ENCODE measurements at regions not wholly inside any gene's neighbourhood (a gene's known extent, or its start where the extent isn't known, plus 50 kb on each side); places are given as distances from the start of the nearest gene placed in this dataset.

DNA sequence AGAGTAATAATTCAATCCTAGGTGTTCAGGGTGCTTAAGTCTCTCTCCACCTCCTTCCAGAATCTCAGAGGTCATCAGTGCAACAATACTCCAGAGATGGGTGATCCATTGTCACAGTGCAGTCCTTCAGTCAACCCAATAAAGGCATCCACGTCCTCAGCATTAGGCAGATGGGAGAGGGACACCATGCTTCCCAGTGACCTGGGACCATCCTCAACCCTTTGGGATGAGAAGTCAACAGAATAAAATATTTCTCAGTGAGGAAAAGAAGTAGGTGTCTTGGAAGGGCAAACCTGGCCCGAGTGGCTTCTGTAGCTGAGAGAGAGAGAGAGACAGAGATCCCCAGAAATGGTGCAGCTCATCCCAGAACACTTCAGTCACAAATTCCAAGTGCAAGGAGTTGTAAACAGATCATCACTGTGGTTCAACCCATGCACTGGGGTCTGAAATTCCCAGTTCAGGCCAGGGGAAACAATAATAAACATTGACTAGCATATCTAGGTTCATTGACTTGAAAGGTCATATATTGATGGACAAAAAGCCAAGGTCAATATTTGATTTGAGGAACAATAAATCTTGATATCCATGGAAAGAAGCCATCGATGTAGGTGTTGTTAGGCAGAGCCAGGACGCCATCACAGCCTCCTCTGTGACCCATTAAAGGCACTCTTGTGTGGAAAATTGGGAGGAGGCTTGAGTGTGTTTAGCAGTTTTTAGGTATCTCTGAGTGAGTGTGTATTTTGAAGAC is 256.0 kb upstream of the ZMIZ1 start:
- POLR2A ChIA-PET (ENCODE audit: low non-redundant PET): no interaction called here
- TF ChIP-seq CTCF (conservative IDR thresholded peaks at IDR 0.05; ENCODE audit: low read depth, low read length): no peak
- TF ChIP-seq EZH2 (IDR thresholded peaks at IDR 0.05; ENCODE audit: borderline replicate concordance, low read depth, low read length, poor library complexity, severe bottlenecking): no peak
- BruUV-seq (replicated peaks): no TSS peak

DNA sequence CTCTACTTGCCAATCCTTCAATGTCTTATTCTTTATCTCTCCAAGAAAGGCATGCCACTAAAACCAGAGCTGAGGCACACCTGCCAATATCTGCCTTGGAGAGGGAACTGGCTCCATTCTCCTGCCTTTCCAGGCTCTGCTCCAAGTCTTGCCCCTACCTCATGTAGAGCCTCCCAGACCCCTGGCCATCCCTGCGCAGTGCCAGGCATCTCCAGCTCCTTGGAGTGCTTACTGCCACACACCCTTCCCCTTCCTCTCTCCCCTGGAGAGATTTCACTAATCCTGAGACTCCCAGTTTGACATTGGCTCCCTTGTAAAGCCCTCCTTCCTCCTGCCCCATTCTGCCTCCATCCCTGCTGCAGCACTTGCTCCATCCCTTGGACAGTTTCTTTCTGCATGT is 255.2 kb upstream of the ZMIZ1 start:
- TF ChIP-seq CTCF (conservative IDR thresholded peaks at IDR 0.05; ENCODE audit: low read depth, low read length) (no peak), EZH2 (IDR thresholded peaks at IDR 0.05; ENCODE audit: borderline replicate concordance, low read depth, low read length, poor library complexity, severe bottlenecking) (no peak)
- no peak overlapping the region for H3K27ac ChIP-seq (ENCODE audit: low read depth, low read length, poor library complexity, severe bottlenecking)
- ChIA-PET CTCF (no interaction called here), POLR2A (ENCODE audit: low non-redundant PET) (no interaction called here)
- BruUV-seq (replicated peaks): no TSS peak
- DNase-seq (ENCODE audit: low spot score): no peak
- H3K36me3 ChIP-seq (ENCODE audit: insufficient read depth, low read length, poor library complexity, severe bottlenecking): no peaks in the 10 kb centered on the region
- no peaks in the 10 kb centered on the region for H3K4me1 ChIP-seq (ENCODE audit: insufficient read depth, low read length, poor library complexity, severe bottlenecking)
- H3K4me3 ChIP-seq (ENCODE audit: low read depth, low read length, poor library complexity, severe bottlenecking): no peak overlapping the region
- H3K9me3 ChIP-seq (ENCODE audit: low read depth, low read length, poor library complexity, severe bottlenecking): no peaks in the 10 kb centered on the region
- no peaks in the 10 kb centered on the region for H3K27me3 ChIP-seq (replicated peaks; ENCODE audit: insufficient read depth, low read depth, low read length, poor library complexity)
- intact Hi-C loops (cut with micrococcal nuclease; ENCODE audit: unreplicated experiment): no loop called here

More for the DNA sequence above, 256.0 kb upstream of the ZMIZ1 start:
- H3K27me3 ChIP-seq (replicated peaks; ENCODE audit: insufficient read depth, low read depth, low read length, poor library complexity): no peaks in the 10 kb centered on the region
- H3K36me3 ChIP-seq (ENCODE audit: insufficient read depth, low read length, poor library complexity, severe bottlenecking): no peaks in the 10 kb centered on the region
- no peak for DNase-seq (ENCODE audit: low spot score)
- no peak overlapping the region for H3K27ac ChIP-seq (ENCODE audit: low read depth, low read length, poor library complexity, severe bottlenecking)
- no peaks in the 10 kb centered on the region for H3K4me1 ChIP-seq (ENCODE audit: insufficient read depth, low read length, poor library complexity, severe bottlenecking)
- CTCF ChIA-PET: no interaction called here
- intact Hi-C loops (cut with micrococcal nuclease; ENCODE audit: unreplicated experiment): no loop called here
- no peaks in the 10 kb centered on the region for H3K9me3 ChIP-seq (ENCODE audit: low read depth, low read length, poor library complexity, severe bottlenecking)
- no peak overlapping the region for H3K4me3 ChIP-seq (ENCODE audit: low read depth, low read length, poor library complexity, severe bottlenecking)

DNA sequence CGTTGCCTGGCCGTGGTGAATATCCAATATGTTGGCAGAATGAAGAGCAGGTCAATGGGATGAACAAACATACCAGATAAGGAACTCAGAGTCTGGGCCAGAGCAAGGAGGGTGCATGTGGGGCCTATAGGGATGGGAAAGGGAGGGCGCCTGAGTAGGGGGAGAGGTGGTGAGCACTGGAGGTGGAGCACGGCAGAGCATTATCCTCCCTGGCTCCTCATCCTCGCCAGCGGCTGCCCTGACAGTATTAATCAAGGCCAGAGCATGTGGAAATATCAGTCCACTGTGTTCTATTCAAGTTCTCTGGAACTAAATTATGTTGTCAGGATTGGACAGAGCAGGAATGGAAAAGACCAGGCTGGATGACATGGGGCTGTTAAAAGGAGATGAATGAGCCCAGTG is 254.8 kb upstream of the ZMIZ1 start:
- CTCF ChIA-PET: no interaction called here
- POLR2A ChIA-PET (ENCODE audit: low non-redundant PET): no interaction called here

More for the DNA sequence above, 254.8 kb upstream of the ZMIZ1 start:
- H3K36me3 ChIP-seq (ENCODE audit: insufficient read depth, low read length, poor library complexity, severe bottlenecking): no peaks in the 10 kb centered on the region
- no peaks in the 10 kb centered on the region for H3K27me3 ChIP-seq (replicated peaks; ENCODE audit: insufficient read depth, low read depth, low read length, poor library complexity)
- TF ChIP-seq CTCF (conservative IDR thresholded peaks at IDR 0.05; ENCODE audit: low read depth, low read length) (no peak), EZH2 (IDR thresholded peaks at IDR 0.05; ENCODE audit: borderline replicate concordance, low read depth, low read length, poor library complexity, severe bottlenecking) (no peak)
- H3K4me1 ChIP-seq (ENCODE audit: insufficient read depth, low read length, poor library complexity, severe bottlenecking): no peaks in the 10 kb centered on the region
- no TSS peak for BruUV-seq (replicated peaks)
- H3K4me3 ChIP-seq (ENCODE audit: low read depth, low read length, poor library complexity, severe bottlenecking): no peak overlapping the region
- intact Hi-C loops (cut with micrococcal nuclease; ENCODE audit: unreplicated experiment): no loop called here
- H3K9me3 ChIP-seq (ENCODE audit: low read depth, low read length, poor library complexity, severe bottlenecking): no peaks in the 10 kb centered on the region
- H3K27ac ChIP-seq (ENCODE audit: low read depth, low read length, poor library complexity, severe bottlenecking): no peak overlapping the region
- no peak for DNase-seq (ENCODE audit: low spot score)
